Upper lobe of left lung (tissue), 6 donors: ENCODE measurements at regions not wholly inside any gene's neighbourhood (a gene's known extent, or its start where the extent isn't known, plus 50 kb on each side); places are given as distances from the start of the nearest gene placed in this dataset.
A peak's percentile ranks its signal among the peaks of the same experiment; 100 is the strongest.

Experiments
- ATAC-seq, 2 donors: fragments of 200-7000 bp; cut with Tn5 transposase; one replicate each; pipeline ENCODE4 v1.9.1; 2022; ENCODE audit warnings: mild to moderate bottlenecking in 2 of 2, moderate library complexity in 2 of 2; ENCODE audit not compliant: low FRiP score in 2 of 2
- DNase-seq, 2 donors: peaks; one replicate each; pipeline ENCODE4 v3.0.0-alpha.2; 2019 to 2020
- H3K27ac ChIP-seq, 4 donors: fragments of 200-600 bp; sonication (generic); one replicate each; pipeline ENCODE4 v1.5.1; 2016 to 2019
- H3K27me3 ChIP-seq, 4 donors: fragments of 200-600 bp; sonication (generic); one replicate each; pipeline ENCODE4 v1.5.1; 2017 to 2019
- H3K36me3 ChIP-seq, 4 donors: fragments of 200-600 bp; sonication (generic); one replicate each; pipeline ENCODE4 v1.5.1; 2016 to 2019
- H3K4me1 ChIP-seq, 4 donors: fragments of 200-600 bp; sonication (generic); one replicate each; pipeline ENCODE4 v1.5.1; 2018 to 2019
- H3K4me3 ChIP-seq, 4 donors: fragments of 200-600 bp; sonication (generic); one replicate each; pipeline ENCODE4 v1.5.1; 2017 to 2019; ENCODE audit warnings: mild to moderate bottlenecking in 2 of 4, moderate library complexity in 1 of 4
- H3K9me3 ChIP-seq, 4 donors: fragments of 200-600 bp; sonication (generic); one replicate each; pipeline ENCODE4 v1.5.1; 2018 to 2019
- CTCF ChIP-seq, 6 experiments: fragments of 450-650 bp in 4 of 6; fragments of 200-600 bp in 2 of 6; sonication (generic) in 2 of 6; IDR thresholded peaks; one replicate each; pipeline ENCODE4 v1.5.1; 2016 to 2019; ENCODE audit warnings: antibody characterized with exemption in 6 of 6
- EP300 ChIP-seq, 4 donors: sonication (generic); formaldehyde crosslinking; IDR thresholded peaks; one replicate each; pipeline ENCODE4 v1.5.1; 2017; ENCODE audit warnings: antibody characterized with exemption in 4 of 4, control low read depth in 2 of 4
- POLR2A ChIP-seq, 4 donors: fragments of 450-650 bp; IDR thresholded peaks; one replicate each; pipeline ENCODE4 v1.5.1; 2016 to 2017; ENCODE audit warnings: antibody characterized with exemption in 4 of 4, mild to moderate bottlenecking in 2 of 4
- POLR2AphosphoS5 ChIP-seq, 2 donors: sonication (generic); formaldehyde crosslinking; IDR thresholded peaks; one replicate each; pipeline ENCODE4 v1.5.1; 2017; ENCODE audit warnings: antibody characterized with exemption in 2 of 2
- whole genome bisulfite sequencing, 2 donors: methylation state at CpG; one replicate each; pipeline ENCODE4 v1.1.5; 2017 to 2018; 5-methylcytosine and 5-hydroxymethylcytosine counted together
- donor health status: DM: no; HTN: no; CAD: no; lungs with moderate emphysema.
- donor health status: DM: no; HTN: yes; CAD: no; lungs with severe emphysema.

GRCh38 chr6:147710890-147711289 is 202.4 kb downstream of the SAMD5 start:
- WGBS, 2 donors: 92 to 97% methylated on average over 2 of the region's 2 CpGs
- H3K4me1 ChIP-seq: peaks cover 0 to 8% (median 0%) of the 10 kb centered on the region in 4 donors
- no peak for DNase-seq
- no peaks in the 10 kb centered on the region for H3K27me3 ChIP-seq
- no peak overlapping the region for H3K27ac ChIP-seq
- no peak for ATAC-seq
- no peak for TF ChIP-seq POLR2AphosphoS5 (IDR thresholded peaks at IDR 0.05)
- TF ChIP-seq CTCF (IDR thresholded peaks at IDR 0.05): no peak
- no peak for TF ChIP-seq EP300 (IDR thresholded peaks at IDR 0.05)
- TF ChIP-seq POLR2A (IDR thresholded peaks at IDR 0.05): no peak
- no peaks in the 10 kb centered on the region for H3K9me3 ChIP-seq
- H3K36me3 ChIP-seq: no peaks in the 10 kb centered on the region
- H3K4me3 ChIP-seq: no peak overlapping the region

- no peaks in the 10 kb centered on the region for H3K27me3 ChIP-seq
- H3K4me1 ChIP-seq: peaks cover 0 to 8% (median 0%) of the 10 kb centered on the region in 4 donors
- DNase-seq (no peak), ATAC-seq (no peak)
- TF ChIP-seq CTCF (IDR thresholded peaks at IDR 0.05) (no peak), EP300 (IDR thresholded peaks at IDR 0.05) (no peak), POLR2A (IDR thresholded peaks at IDR 0.05) (no peak), POLR2AphosphoS5 (IDR thresholded peaks at IDR 0.05) (no peak)
- no peaks in the 10 kb centered on the region for H3K36me3 ChIP-seq
- no peak overlapping the region for H3K4me3 ChIP-seq
- WGBS, 2 donors: 79 to 84% methylated on average over 4 of the region's 4 CpGs
- no peaks in the 10 kb centered on the region for H3K9me3 ChIP-seq
- H3K27ac ChIP-seq: no peak overlapping the region
These were observed 203.0 kb downstream of the SAMD5 start for GRCh38 chr6:147711476-147711875.

GRCh38 chr6:147712841-147713240 is 204.4 kb downstream of the SAMD5 start:
- H3K4me1 ChIP-seq: peaks cover 0 to 4% (median 0%) of the 10 kb centered on the region in 4 donors
- no peak overlapping the region for H3K4me3 ChIP-seq
- no peaks in the 10 kb centered on the region for H3K36me3 ChIP-seq
- ATAC-seq: no peak
- TF ChIP-seq CTCF (IDR thresholded peaks at IDR 0.05) (no peak), POLR2A (IDR thresholded peaks at IDR 0.05) (no peak), EP300 (IDR thresholded peaks at IDR 0.05) (no peak), POLR2AphosphoS5 (IDR thresholded peaks at IDR 0.05) (no peak)
- H3K27me3 ChIP-seq: no peaks in the 10 kb centered on the region
- H3K27ac ChIP-seq: no peak overlapping the region
- H3K9me3 ChIP-seq: no peaks in the 10 kb centered on the region
- 90 to 96% methylated on average over 2 of the region's 2 CpGs for WGBS, 2 donors
- no peak for DNase-seq

GRCh38 chr6:147715035-147715434 is 206.5 kb downstream of the SAMD5 start:
- Histone ChIP-seq H3K27me3 (no peaks in the 10 kb centered on the region), H3K27ac (no peak overlapping the region), H3K36me3 (no peaks in the 10 kb centered on the region), H3K9me3 (no peaks in the 10 kb centered on the region), H3K4me1 (no peaks in the 10 kb centered on the region), H3K4me3 (no peak overlapping the region)
- WGBS, 2 donors: 88 to 91% methylated on average over 1 to 5 of the region's 5 CpGs
- ATAC-seq (no peak), DNase-seq (peak in 1 of 2 donors; percentile 29)
- no peak for TF ChIP-seq POLR2AphosphoS5 (IDR thresholded peaks at IDR 0.05)
- TF ChIP-seq CTCF (IDR thresholded peaks at IDR 0.05): no peak
- TF ChIP-seq POLR2A (IDR thresholded peaks at IDR 0.05): no peak
- TF ChIP-seq EP300 (IDR thresholded peaks at IDR 0.05): no peak

GRCh38 chr6:147716434-147716833 is 207.9 kb downstream of the SAMD5 start:
- DNase-seq: no peak
- Histone ChIP-seq H3K4me1 (no peaks in the 10 kb centered on the region), H3K4me3 (no peak overlapping the region), H3K36me3 (no peaks in the 10 kb centered on the region), H3K27me3 (no peaks in the 10 kb centered on the region), H3K9me3 (no peaks in the 10 kb centered on the region), H3K27ac (no peak overlapping the region)
- 77 to 80% methylated on average over 2 to 4 of the region's 4 CpGs for WGBS, 2 donors
- TF ChIP-seq CTCF (IDR thresholded peaks at IDR 0.05) (no peak), POLR2A (IDR thresholded peaks at IDR 0.05) (no peak)
- no peak for ATAC-seq
